Keratinocyte (primary cell): ENCODE measurements at regions not wholly inside any gene's neighbourhood (a gene's known extent, or its start where the extent isn't known, plus 50 kb on each side); places are given as distances from the start of the nearest gene placed in this dataset.

Source experiments
- DNase-seq: peaks from one replicate; pipeline ENCODE4 v3.0.0-alpha.2; 2011; ENCODE audit warnings: low read depth, missing footprints, low spot score
- FAIRE-seq: peaks from 2 replicates; lab custom pipeline; 2011; peaks lifted over from hg19 to GRCh38; lab: Jason Lieb, UNC
- H2AFZ ChIP-seq: 2 replicates; pipeline ENCODE4 v1.6.0; 2012; ENCODE audit warnings: low read length, control low read depth, inconsistent platforms; ENCODE audit not compliant: control insufficient read depth
- H3K27ac ChIP-seq: 2 replicates; pipeline ENCODE4 v1.5.1; 2011; ENCODE audit warnings: low read length; ENCODE audit not compliant: control insufficient read depth, insufficient read depth
- H3K27me3 ChIP-seq: 3 replicates; pipeline ENCODE4 v1.6.0; 2011; ENCODE audit warnings: low read length; ENCODE audit not compliant: control insufficient read depth, insufficient read depth; ENCODE audit errors: extremely low read depth
- H3K36me3 ChIP-seq, 2 experiments: 2 replicates in 1 of 2; 3 replicates in 1 of 2; pipeline ENCODE4 v1.5.1; 2011; ENCODE audit warnings: low read length in 2 of 2, mild to moderate bottlenecking in 1 of 2; ENCODE audit not compliant: control insufficient read depth in 2 of 2, insufficient read depth in 2 of 2; ENCODE audit errors: extremely low read depth in 1 of 2
- H3K4me1 ChIP-seq: 3 replicates; pipeline ENCODE4 v1.5.1; 2011; ENCODE audit warnings: low read length; ENCODE audit not compliant: control insufficient read depth, insufficient read depth; ENCODE audit errors: extremely low read depth
- H3K4me2 ChIP-seq: 3 replicates; pipeline ENCODE4 v1.6.0; 2011; ENCODE audit warnings: low read depth, low read length; ENCODE audit not compliant: control insufficient read depth, insufficient read depth; ENCODE audit errors: extremely low read depth
- H3K4me3 ChIP-seq, 3 experiments: fragments of 200-600 bp in 1 of 3; sonication (generic) in 1 of 3; 2 replicates in 2 of 3; 3 replicates in 1 of 3; pipeline ENCODE4 v1.5.1; 2011 to 2016; ENCODE audit warnings: low read length in 3 of 3, mild to moderate bottlenecking in 3 of 3, control low read depth in 2 of 3, inconsistent platforms in 1 of 3, low read depth in 1 of 3, mixed read lengths in 1 of 3, mixed run types in 1 of 3, moderate library complexity in 1 of 3; ENCODE audit not compliant: control insufficient read depth in 2 of 3, insufficient read depth in 2 of 3; ENCODE audit errors: extremely low read depth in 1 of 3
- H3K79me2 ChIP-seq: 2 replicates; pipeline ENCODE4 v1.6.0; 2012; ENCODE audit warnings: low read length; ENCODE audit not compliant: control insufficient read depth, insufficient read depth
- H3K9ac ChIP-seq: 3 replicates; pipeline ENCODE4 v1.6.0; 2011; ENCODE audit warnings: low read length; ENCODE audit not compliant: control insufficient read depth, insufficient read depth; ENCODE audit errors: extremely low read depth
- H3K9me1 ChIP-seq: 3 replicates; pipeline ENCODE4 v1.6.0; 2011; ENCODE audit warnings: low read length; ENCODE audit not compliant: control insufficient read depth, insufficient read depth; ENCODE audit errors: extremely low read depth
- H3K9me3 ChIP-seq: 2 replicates; pipeline ENCODE4 v1.5.1; 2012; ENCODE audit warnings: low read depth, low read length; ENCODE audit not compliant: control insufficient read depth
- H4K20me1 ChIP-seq: 3 replicates; pipeline ENCODE4 v1.6.0; 2011; ENCODE audit warnings: low read length; ENCODE audit not compliant: control insufficient read depth, insufficient read depth; ENCODE audit errors: extremely low read depth
- EZH2 ChIP-seq: IDR thresholded peaks from one replicate; pipeline ENCODE4 v1.6.1; 2012; ENCODE audit warnings: inconsistent platforms, mild to moderate bottlenecking, low read length, moderate library complexity
- dilution Hi-C: fragments of 300-500 bp; cut with MboI; formaldehyde crosslinking; loops from one replicate; pipeline ENCODE4 v1.7.0; 2020; ENCODE audit warnings: low sequenced_read_pairs; ENCODE audit not compliant: extremely low pct_ligation_motif_present
- TF ChIP-seq, protein P1 (sequence below), 3 experiments: IDR thresholded peaks in 1 of 3; conservative IDR thresholded peaks in 1 of 3; optimal IDR thresholded peaks in 1 of 3; 2 replicates in 2 of 3; 3 replicates in 1 of 3; pipeline versions ENCODE3 to v1.5.1; 2011; ENCODE audit warnings: low read length in 3 of 3, mild to moderate bottlenecking in 3 of 3, moderate library complexity in 2 of 3, control low read depth in 1 of 3, inconsistent platforms in 1 of 3; ENCODE audit not compliant: insufficient read depth in 2 of 3; ENCODE audit errors: extremely low read depth in 1 of 3

DNA sequence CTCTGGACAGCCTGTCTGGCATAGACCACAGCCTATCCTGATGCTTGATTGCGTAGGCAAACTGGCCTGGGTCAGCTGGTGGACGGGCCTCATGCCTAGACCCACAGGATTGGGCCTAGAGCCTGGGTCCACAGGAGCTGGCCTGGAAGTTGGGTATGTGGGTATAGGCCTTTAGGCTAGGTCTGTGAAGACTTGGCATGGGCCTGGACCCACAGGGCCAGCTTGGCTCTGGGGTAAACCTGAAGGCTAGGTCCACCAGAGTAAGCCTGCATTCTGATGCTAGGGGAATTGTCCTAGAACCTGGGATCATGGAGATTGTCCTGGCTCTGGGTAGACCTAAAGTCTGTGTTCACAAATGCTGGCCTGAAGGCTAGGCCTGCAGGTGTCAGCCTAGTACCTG, 1293.7 kb downstream of the CNTNAP5 start:
- H2AFZ ChIP-seq: no peak overlapping the region
- H3K4me3 ChIP-seq: no peak overlapping the region
- no peak for FAIRE-seq
- H3K9me3 ChIP-seq: no peaks in the 10 kb centered on the region
- H3K79me2 ChIP-seq: no peaks in the 10 kb centered on the region
- H3K27ac ChIP-seq: no peak overlapping the region
- H3K36me3 ChIP-seq: no peaks in the 10 kb centered on the region
- no peaks in the 10 kb centered on the region for H3K27me3 ChIP-seq
- H3K4me1 ChIP-seq: no peaks in the 10 kb centered on the region
- H3K9me1 ChIP-seq: no peaks in the 10 kb centered on the region
- TF ChIP-seq EZH2: no peak
- TF ChIP-seq, protein P1, sequence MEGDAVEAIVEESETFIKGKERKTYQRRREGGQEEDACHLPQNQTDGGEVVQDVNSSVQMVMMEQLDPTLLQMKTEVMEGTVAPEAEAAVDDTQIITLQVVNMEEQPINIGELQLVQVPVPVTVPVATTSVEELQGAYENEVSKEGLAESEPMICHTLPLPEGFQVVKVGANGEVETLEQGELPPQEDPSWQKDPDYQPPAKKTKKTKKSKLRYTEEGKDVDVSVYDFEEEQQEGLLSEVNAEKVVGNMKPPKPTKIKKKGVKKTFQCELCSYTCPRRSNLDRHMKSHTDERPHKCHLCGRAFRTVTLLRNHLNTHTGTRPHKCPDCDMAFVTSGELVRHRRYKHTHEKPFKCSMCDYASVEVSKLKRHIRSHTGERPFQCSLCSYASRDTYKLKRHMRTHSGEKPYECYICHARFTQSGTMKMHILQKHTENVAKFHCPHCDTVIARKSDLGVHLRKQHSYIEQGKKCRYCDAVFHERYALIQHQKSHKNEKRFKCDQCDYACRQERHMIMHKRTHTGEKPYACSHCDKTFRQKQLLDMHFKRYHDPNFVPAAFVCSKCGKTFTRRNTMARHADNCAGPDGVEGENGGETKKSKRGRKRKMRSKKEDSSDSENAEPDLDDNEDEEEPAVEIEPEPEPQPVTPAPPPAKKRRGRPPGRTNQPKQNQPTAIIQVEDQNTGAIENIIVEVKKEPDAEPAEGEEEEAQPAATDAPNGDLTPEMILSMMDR (optimal IDR thresholded peaks at IDR 0.05 in 1 of 3, IDR thresholded peaks at IDR 0.05 in 1 of 3, conservative IDR thresholded peaks at IDR 0.05 in 1 of 3; ENCODE audit: extremely low read depth in 1 of 3, insufficient read depth in 2 of 3, low read length in 3 of 3): no peak
- no peak overlapping the region for H3K4me2 ChIP-seq
- H4K20me1 ChIP-seq: no peaks in the 10 kb centered on the region
- dilution Hi-C loops: no loop called here
- H3K9ac ChIP-seq: no peak overlapping the region
- DNase-seq: no peak

DNA sequence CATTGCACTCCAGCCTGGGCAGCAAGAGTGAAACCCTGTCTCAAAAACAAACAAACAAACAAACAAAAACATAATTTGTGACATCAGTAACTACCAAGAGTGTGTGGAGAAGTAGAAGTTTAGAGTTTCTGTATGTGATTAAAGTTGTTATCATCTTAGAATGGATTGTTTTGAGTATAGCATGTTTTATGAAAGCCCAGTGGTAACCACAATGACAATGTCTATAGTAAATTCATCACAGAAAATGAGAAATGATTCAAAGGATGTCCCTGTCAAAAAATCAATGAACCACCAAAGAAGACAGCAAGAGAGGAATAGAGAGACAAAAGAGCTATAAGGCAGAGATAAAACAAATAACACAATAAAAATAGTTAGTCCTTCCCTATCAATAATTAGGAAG, 1299.2 kb downstream of the CNTNAP5 start:
- DNase-seq (no peak), FAIRE-seq (no peak)
- no peaks in the 10 kb centered on the region for H3K79me2 ChIP-seq
- H3K4me3 ChIP-seq: no peak overlapping the region
- H3K9me1 ChIP-seq: no peaks in the 10 kb centered on the region
- no peaks in the 10 kb centered on the region for H3K9me3 ChIP-seq
- no peak overlapping the region for H3K27ac ChIP-seq
- H3K9ac ChIP-seq: no peak overlapping the region
- no peak overlapping the region for H2AFZ ChIP-seq
- H3K36me3 ChIP-seq: no peaks in the 10 kb centered on the region
- H3K4me2 ChIP-seq: no peak overlapping the region
- TF ChIP-seq EZH2: no peak
- TF ChIP-seq, protein P1 (optimal IDR thresholded peaks at IDR 0.05 in 1 of 3, IDR thresholded peaks at IDR 0.05 in 1 of 3, conservative IDR thresholded peaks at IDR 0.05 in 1 of 3; ENCODE audit: extremely low read depth in 1 of 3, insufficient read depth in 2 of 3, low read length in 3 of 3): no peak
- dilution Hi-C loops: no loop called here
- H3K4me1 ChIP-seq: no peaks in the 10 kb centered on the region
- H4K20me1 ChIP-seq: no peaks in the 10 kb centered on the region
- H3K27me3 ChIP-seq: no peaks in the 10 kb centered on the region
